PFSK-1 (cell line): ENCODE measurements at regions not wholly inside any gene's neighbourhood (a gene's known extent, or its start where the extent isn't known, plus 50 kb on each side); places are given as distances from the start of the nearest gene placed in this dataset.

Experiments
- FOXP2 ChIP-seq: optimal IDR thresholded peaks from 2 replicates; pipeline ENCODE3; 2011; ENCODE audit warnings: borderline replicate concordance, control low read depth, inconsistent platforms; ENCODE audit not compliant: insufficient read depth; ENCODE audit errors: extremely low read length, extremely low read depth
- POLR2AphosphoS5 ChIP-seq: IDR thresholded peaks from 2 replicates; pipeline ENCODE4 v1.6.1; 2012; ENCODE audit warnings: low read depth, mild to moderate bottlenecking, control low read depth, low read length, moderate library complexity
- SIN3A ChIP-seq: IDR thresholded peaks from 2 replicates; pipeline ENCODE4 v1.6.1; 2012; ENCODE audit warnings: mild to moderate bottlenecking, low read length, moderate library complexity, borderline replicate concordance; ENCODE audit not compliant: insufficient read depth
- TAF1 ChIP-seq: IDR thresholded peaks from 2 replicates; pipeline ENCODE4 v1.6.1; 2012; ENCODE audit warnings: low read length, control low read depth, borderline replicate concordance; ENCODE audit not compliant: insufficient read depth
- TF ChIP-seq, protein P1 (sequence below), 2 experiments: IDR thresholded peaks; 2 replicates each; pipeline versions ENCODE4 v1.6.1 to v1.8.0; 2011 to 2012; ENCODE audit warnings: low read depth in 2 of 2, low read length in 2 of 2, control low read depth in 1 of 2, inconsistent platforms in 1 of 2, mild to moderate bottlenecking in 1 of 2, moderate library complexity in 1 of 2; ENCODE audit not compliant: insufficient read depth in 1 of 2

- no peak for TF ChIP-seq POLR2AphosphoS5
- TF ChIP-seq, protein P1, sequence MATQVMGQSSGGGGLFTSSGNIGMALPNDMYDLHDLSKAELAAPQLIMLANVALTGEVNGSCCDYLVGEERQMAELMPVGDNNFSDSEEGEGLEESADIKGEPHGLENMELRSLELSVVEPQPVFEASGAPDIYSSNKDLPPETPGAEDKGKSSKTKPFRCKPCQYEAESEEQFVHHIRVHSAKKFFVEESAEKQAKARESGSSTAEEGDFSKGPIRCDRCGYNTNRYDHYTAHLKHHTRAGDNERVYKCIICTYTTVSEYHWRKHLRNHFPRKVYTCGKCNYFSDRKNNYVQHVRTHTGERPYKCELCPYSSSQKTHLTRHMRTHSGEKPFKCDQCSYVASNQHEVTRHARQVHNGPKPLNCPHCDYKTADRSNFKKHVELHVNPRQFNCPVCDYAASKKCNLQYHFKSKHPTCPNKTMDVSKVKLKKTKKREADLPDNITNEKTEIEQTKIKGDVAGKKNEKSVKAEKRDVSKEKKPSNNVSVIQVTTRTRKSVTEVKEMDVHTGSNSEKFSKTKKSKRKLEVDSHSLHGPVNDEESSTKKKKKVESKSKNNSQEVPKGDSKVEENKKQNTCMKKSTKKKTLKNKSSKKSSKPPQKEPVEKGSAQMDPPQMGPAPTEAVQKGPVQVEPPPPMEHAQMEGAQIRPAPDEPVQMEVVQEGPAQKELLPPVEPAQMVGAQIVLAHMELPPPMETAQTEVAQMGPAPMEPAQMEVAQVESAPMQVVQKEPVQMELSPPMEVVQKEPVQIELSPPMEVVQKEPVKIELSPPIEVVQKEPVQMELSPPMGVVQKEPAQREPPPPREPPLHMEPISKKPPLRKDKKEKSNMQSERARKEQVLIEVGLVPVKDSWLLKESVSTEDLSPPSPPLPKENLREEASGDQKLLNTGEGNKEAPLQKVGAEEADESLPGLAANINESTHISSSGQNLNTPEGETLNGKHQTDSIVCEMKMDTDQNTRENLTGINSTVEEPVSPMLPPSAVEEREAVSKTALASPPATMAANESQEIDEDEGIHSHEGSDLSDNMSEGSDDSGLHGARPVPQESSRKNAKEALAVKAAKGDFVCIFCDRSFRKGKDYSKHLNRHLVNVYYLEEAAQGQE (IDR thresholded peaks at IDR 0.05; ENCODE audit: insufficient read depth in 1 of 2, low read depth in 2 of 2, low read length in 2 of 2), result no peak
- TF ChIP-seq TAF1, result no peak
- TF ChIP-seq SIN3A, result no peak
- no peak for TF ChIP-seq FOXP2
Observed at GRCh38 chr5:135694906-135695305, 116.1 kb upstream of the CXCL14 start.
